HuH-7 (cell line): ENCODE measurements at regions not wholly inside any gene's neighbourhood (a gene's known extent, or its start where the extent isn't known, plus 50 kb on each side); places are given as distances from the start of the nearest gene placed in this dataset.
"Not testable (repeated sequence)": the region's sequence is repeated elsewhere in the genome, so short reads cannot be mapped to it uniquely, and the experiment has no call there.

ENCODE experiments used
- DNase-seq: peaks from one replicate; pipeline ENCODE4 v3.0.0; 2011; ENCODE audit warnings: low spot score

- peak; percentile 14 for DNase-seq
Observed at GRCh38 chr15:26260517-26261133, 397.5 kb upstream of the ATP10A start.

DNA sequence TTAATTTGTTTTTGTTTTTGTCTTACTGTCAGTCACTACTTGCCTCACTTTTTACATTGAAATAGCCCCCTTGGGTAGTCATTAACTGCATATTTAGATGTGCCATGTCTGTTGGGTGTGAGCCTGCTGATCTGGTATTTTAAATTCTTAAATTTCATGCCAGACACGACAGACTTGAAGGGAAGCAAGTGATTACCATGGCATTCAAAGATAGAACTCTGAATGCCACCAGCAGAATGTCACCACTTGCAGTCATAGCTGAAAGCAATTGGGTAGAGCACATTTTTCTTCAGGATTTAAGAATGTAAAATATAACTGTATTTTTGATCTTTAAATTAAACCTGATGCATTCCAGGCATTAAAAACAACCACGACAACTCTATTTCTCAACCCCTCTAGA lies 396.5 kb upstream of the ATP10A start:
- DNase-seq, result no peak

DNA sequence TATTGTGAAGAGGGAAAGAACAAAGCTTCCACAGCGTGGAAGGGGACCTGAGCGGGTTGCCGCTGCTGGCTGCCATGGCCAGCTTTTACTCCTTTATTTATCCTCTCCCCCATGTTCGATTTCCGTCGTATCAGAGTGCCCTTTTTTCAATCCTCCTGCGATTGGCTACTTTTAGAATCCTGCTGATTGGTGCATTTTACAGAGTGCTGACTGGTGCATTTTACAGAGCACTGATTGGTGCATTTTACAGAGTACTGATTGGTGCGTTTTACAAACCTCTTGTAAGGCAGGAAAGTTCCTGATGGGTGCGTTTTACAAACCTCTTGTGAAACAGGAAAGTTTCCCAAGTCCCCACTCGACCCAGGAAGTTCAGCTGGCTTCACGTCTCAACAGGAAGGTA lies 381.7 kb upstream of the ATP10A start:
- DNase-seq, result not testable (repeated sequence)

- DNase-seq, result no peak
Observed at GRCh38 chr15:26243382-26243781, 380.3 kb upstream of the ATP10A start.

GRCh38 chr15:26242565-26243071 lies 379.5 kb upstream of the ATP10A start:
- DNase-seq, result no peak

GRCh38 chr15:26235864-26236263 lies 372.7 kb upstream of the ATP10A start:
- no peak for DNase-seq

DNA sequence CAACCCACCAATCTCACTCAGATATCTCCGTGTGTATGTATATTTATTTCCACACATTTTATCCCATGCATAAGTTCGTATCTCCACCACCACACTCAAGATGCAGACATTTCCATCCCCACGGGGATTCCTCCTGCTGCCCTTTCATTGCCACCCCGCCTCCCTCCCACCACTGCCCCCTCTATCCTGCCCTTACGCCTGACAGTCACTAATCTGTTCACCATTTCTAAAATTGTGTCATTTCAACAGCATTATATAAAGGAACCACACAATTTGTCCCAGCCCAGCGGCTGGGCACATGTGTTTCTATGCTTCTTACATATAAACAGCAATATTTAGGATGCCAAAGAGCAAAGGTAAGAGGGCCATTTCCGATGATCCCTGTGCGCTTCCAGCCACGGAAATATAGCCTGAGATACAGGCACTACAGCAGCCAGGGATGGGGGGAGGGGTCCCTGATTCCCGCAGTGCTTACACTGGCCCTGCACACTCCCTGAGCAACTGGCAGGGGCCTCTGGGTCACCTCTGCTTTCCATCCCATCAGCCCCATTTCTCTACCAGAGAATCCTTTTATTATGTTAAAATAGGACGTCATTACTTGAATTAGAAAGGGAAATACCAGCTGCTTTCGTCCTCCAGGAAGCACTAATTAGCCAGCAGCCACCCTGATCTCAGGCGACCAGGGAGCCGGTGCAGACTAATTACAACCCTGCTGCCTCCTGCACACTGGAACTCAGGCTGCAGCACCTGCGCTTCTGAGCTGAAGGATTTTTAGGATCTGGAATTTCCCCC lies 372.0 kb upstream of the ATP10A start:
- no peak for DNase-seq

GRCh38 chr15:26232691-26233090 lies 369.6 kb upstream of the ATP10A start:
- DNase-seq, result no peak

DNA sequence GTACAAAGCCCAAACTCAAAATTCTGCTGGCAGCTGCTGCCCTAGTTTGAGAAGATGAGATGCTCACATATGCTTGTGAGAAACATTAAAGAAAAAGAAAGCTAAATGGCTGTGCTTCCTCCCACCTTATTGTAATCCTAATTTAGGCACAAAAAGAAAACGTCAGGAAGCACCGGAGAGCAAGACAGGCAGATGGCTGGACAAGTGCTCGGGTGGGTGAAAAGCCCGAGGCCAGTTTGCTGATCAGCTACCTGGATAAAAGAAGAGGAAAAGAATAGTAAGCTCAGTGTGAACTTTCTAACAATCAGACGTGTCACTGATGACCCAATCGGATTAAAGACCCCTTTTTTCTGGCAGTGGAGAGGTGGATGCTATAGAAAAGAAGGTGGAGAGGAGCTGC lies 368.0 kb upstream of the ATP10A start:
- no peak for DNase-seq

- no peak for DNase-seq
Observed at GRCh38 chr15:26224266-26224665, 361.1 kb upstream of the ATP10A start.

GRCh38 chr15:26223720-26224119 lies 360.6 kb upstream of the ATP10A start:
- DNase-seq, result no peak

- no peak for DNase-seq
Observed at GRCh38 chr15:26222781-26223180, 359.7 kb upstream of the ATP10A start.

GRCh38 chr15:26217043-26217442 lies 353.9 kb upstream of the ATP10A start:
- DNase-seq, result not testable (repeated sequence)

GRCh38 chr15:26214290-26214689 lies 351.2 kb upstream of the ATP10A start:
- DNase-seq, result no peak

DNA sequence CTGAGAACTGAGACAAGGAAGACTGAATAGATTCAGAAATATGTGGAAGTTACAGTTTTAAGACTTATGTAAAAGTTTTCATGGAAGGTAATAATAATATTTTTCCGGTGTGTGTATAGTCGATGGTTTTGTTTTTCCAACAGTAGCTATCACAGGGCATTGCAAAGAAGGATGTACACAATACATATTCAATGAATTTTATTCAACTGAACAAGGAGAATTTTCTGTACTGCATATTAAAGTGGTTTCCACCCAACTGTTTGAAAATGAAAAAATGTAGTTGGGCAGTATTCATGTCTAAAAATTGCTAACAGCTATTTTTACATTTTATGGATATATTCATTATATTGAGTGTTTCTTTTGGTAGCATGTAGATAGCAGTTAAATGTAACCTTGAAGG lies 350.3 kb upstream of the ATP10A start:
- no peak for DNase-seq

DNA sequence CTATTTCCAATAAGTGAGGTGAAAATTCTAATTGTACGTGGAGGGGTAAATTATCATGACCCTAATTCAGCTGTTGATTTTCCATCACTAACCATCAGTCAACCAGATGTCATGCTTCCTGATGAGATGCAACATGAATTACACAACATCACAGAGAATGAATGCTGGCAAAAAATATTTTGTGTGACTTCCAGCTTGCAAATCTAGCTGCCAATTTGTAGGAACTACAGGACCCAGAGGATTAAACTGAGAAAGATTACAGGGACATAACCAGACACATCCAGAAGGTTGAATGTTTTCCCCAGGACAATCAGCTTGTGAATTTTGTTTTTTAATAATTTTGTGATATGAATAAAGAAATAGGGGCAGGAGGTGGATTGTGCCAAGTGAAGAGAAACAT lies 349.0 kb upstream of the ATP10A start:
- no peak for DNase-seq

DNA sequence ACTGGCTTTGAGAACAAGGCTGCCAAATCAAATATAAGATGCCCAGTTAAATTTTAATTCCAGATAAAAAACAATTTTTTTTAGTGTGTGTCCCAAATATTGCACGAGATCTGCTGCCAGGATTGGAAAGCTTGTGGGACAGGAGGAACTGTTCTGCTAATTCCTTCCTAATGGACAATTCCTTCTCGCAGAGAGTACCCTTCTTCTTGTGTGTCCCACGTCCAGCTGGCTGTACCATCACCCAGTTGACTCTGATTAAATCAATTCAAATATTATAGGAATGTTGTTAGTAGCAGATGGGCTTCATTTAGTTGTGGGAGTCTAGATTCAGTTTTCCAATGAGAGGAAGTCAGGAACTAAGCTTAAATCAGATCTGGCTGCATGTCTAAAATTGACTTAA lies 347.9 kb upstream of the ATP10A start:
- no peak for DNase-seq

DNA sequence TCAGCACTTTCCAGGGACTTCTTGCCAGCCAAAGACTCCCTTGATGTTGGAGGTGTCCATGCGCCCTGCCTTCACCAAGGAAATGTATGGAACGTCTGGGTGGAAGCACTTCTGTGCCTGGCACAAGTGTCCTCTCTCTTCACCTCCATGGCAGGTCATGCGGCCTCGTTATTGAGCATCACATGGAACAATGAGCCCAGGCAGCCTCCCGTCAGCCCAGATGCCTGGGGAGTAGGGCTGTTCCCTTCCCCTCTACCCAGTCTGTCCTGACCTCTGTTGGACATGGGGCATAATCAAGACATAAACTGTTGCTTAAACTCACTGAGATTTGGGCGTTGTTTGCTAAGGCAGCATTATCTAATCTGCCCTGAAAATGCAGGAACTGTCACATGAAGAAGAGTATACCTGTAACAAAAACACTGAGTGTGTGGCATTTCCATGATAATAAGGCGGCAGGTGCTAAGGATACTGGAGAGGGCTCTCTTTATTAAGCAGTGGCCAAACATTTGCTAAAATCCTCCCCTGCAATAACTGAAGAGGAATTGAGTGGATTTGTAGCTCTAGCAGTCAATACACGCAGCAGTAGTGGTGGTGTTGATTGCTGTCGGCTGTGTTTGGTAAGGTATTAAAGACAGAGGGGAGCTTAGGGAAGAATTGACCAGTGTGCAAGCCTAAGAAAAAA lies 338.2 kb upstream of the ATP10A start:
- DNase-seq, result no peak

- no peak for DNase-seq
Observed at GRCh38 chr15:26200427-26200826, 337.3 kb upstream of the ATP10A start.

DNA sequence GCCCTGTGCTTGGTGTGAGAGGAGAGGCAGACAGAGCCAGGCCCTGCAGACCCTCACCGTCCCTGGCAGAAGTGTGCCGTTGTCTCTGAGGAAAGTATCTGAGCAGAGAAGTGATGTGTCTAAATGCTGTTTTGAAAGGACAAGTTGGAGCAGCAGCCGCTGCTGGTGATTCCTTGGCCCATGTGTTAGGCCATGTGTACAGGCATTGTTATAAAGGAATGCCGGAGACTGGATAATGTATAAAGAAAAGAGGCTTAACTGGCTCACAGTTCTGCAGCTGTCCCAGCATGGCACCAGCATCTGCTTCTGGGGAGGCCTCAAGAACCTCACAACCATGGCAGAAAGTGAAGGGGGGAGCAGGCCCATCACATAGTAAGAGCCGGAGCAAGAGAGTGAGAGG lies 334.6 kb upstream of the ATP10A start:
- DNase-seq, result no peak

- DNase-seq, result no peak
Observed at GRCh38 chr15:26197060-26197459, 333.9 kb upstream of the ATP10A start.

DNA sequence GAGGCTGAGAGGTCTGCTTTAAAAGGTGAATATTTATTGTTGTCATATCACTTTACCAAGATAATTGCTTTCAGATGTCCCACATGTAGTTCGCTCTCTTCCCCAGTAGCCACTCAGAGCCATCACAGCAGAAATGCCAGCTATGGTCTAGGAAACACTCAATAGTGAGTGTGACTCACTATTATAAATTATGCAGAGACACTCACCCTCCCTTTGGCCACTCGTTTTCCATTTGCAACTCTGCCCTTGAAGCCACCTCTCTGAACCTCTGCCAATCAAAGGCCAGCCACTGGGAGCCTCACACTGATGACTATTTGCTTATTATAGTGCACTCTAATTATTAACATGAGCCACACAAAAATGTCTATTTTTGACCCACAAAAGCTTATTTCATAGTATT lies 328.1 kb upstream of the ATP10A start:
- no peak for DNase-seq

DNA sequence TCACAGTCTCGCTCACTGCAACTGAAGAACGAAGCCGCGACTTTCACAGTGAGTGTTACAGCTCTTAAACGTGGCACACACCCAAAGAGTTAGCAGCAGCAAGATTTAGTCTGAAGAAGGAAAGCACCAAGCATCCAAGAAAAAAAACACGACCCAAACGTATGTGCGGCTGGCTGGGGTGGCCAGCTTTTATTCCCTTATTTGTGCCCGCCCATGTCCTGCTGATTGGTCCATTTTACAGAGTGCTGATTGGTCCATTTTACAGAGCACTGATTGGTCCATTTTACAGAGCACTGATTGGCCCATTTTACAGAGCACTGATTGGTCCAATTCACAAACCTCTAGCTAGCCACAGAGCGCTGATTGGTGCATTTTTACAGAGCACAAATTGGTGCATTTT lies 323.0 kb upstream of the ATP10A start:
- DNase-seq, result not testable (repeated sequence)
